ENCODE measurements at regions not wholly inside any gene's neighbourhood (a gene's known extent, or its start where the extent isn't known, plus 50 kb on each side); places are given as distances from the start of the nearest gene placed in this dataset.

- 85% methylated on average over 2 of the region's 2 CpGs for WGBS (ENCODE audit: missing lambda C conversion rate)
- Histone ChIP-seq H3K4me2 (no peak overlapping the region), H3K4me3 (no peak overlapping the region)
Observed at GRCh38 chr5:33364406-33364805, 76.4 kb upstream of the TARS1 start.

GRCh38 chr5:33367416-33367815 lies 73.3 kb upstream of the TARS1 start:
- 30% methylated on average over 3 of the region's 3 CpGs for WGBS (ENCODE audit: missing lambda C conversion rate)
- POLR2A ChIA-PET, result no interaction called here
- no peak for ATAC-seq
- no peaks in the 10 kb centered on the region for H3K4me1 ChIP-seq
- CTCF ChIA-PET, result interaction anchor here (0.6 to 1.0 kb wide), 3 partner anchors 65 to 185 kb away, joined by 3 read pairs; no protein-coding TSS in a partner anchor
- DNase-seq (ENCODE audit: low read depth in 1 of 2, low spot score in 1 of 2), result no peak
- H3K27ac ChIP-seq, result no peak overlapping the region
- TF ChIP-seq POLR2AphosphoS2 (conservative IDR thresholded peaks at IDR 0.05; ENCODE audit: low read length) (no peak), BHLHE40 (IDR thresholded peaks at IDR 0.05; ENCODE audit: low read depth, low read length) (no peak), CHD2 (IDR thresholded peaks at IDR 0.05; ENCODE audit: low read length, partially characterized antibody) (no peak), HOXB13 (CRISPR knock-in tag; IDR thresholded peaks at IDR 0.05; ENCODE audit: low read depth) (no peak), HES2 (IDR thresholded peaks at IDR 0.05) (no peak), GATA3 (IDR thresholded peaks at IDR 0.05; ENCODE audit: borderline replicate concordance) (no peak), HDAC2 (IDR thresholded peaks at IDR 0.05) (no peak), FOSB (CRISPR knock-in tag; IDR thresholded peaks at IDR 0.05) (no peak), FOSL2 (IDR thresholded peaks at IDR 0.05) (no peak), FOSL2 (CRISPR knock-in tag; IDR thresholded peaks at IDR 0.05) (no peak), TFCP2L1 (CRISPR knock-in tag; IDR thresholded peaks at IDR 0.05) (no peak), CBX8 (IDR thresholded peaks at IDR 0.05) (no peak), E2F6 (IDR thresholded peaks at IDR 0.05; ENCODE audit: borderline replicate concordance, low read depth) (no peak), SREBF2 (IDR thresholded peaks at IDR 0.05) (no peak), RAD21 (conservative IDR thresholded peaks at IDR 0.05 in 1 of 2, IDR thresholded peaks at IDR 0.05 in 1 of 2) (no peak), PBX3 (IDR thresholded peaks at IDR 0.05) (no peak), MAFK (IDR thresholded peaks at IDR 0.05; ENCODE audit: partially characterized antibody) (no peak), MAZ (IDR thresholded peaks at IDR 0.05; ENCODE audit: borderline replicate concordance, low read depth, low read length) (no peak), NR3C1 (IDR thresholded peaks at IDR 0.05) (no peak), KDM5A (IDR thresholded peaks at IDR 0.05) (no peak)
- H3K9me3 ChIP-seq, result no peaks in the 10 kb centered on the region
- H3K4me2 ChIP-seq, result no peak overlapping the region
- no peak overlapping the region for H3K4me3 ChIP-seq
- FAIRE-seq, result no peak

More at GRCh38 chr5:33364406-33364805, 76.4 kb upstream of the TARS1 start:
- TF ChIP-seq RAD21 (conservative IDR thresholded peaks at IDR 0.05 in 1 of 2, IDR thresholded peaks at IDR 0.05 in 1 of 2) (no peak), PBX3 (IDR thresholded peaks at IDR 0.05) (no peak), POLR2A (IDR thresholded peaks at IDR 0.05; ENCODE audit: low read length) (no peak)
- Histone ChIP-seq H3K9me3 (peaks cover 5% of the 10 kb centered on the region; the same call in 1 of the 3 replicates), H3K27ac (no peak overlapping the region), H3K4me1 (no peaks in the 10 kb centered on the region)
- ChIA-PET POLR2A (no interaction called here), CTCF (no interaction called here)
- ATAC-seq (no peak), FAIRE-seq (no peak), DNase-seq (ENCODE audit: low read depth in 1 of 2, low spot score in 1 of 2) (no peak)

GRCh38 chr5:33369485-33370465 lies 71.0 kb upstream of the TARS1 start:
- CTCF ChIA-PET, result interaction anchor here (0.8 to 0.9 kb wide), 2 partner anchors 9 to 69 kb away, joined by 3 to 4 read pairs; no protein-coding TSS in a partner anchor
- DNase-seq (ENCODE audit: low read depth in 1 of 2, low spot score in 1 of 2) (no peak), ATAC-seq (no peak), FAIRE-seq (no peak)
- 49% methylated on average over 4 of the region's 5 CpGs for WGBS (ENCODE audit: missing lambda C conversion rate)
- Histone ChIP-seq H3K4me2 (no peak overlapping the region), H3K4me1 (no peaks in the 10 kb centered on the region), H3K9me3 (no peaks in the 10 kb centered on the region), H3K27ac (no peak overlapping the region), H3K4me3 (no peak overlapping the region)
- TF ChIP-seq MAFK (IDR thresholded peaks at IDR 0.05; ENCODE audit: partially characterized antibody) (peak; percentile 6), HOXB13 (CRISPR knock-in tag; IDR thresholded peaks at IDR 0.05; ENCODE audit: low read depth) (no peak)
- POLR2A ChIA-PET, result no interaction called here

Measured in A549 (cell line).